HepG2 (cell line): ENCODE measurements at regions not wholly inside any gene's neighbourhood (a gene's known extent, or its start where the extent isn't known, plus 50 kb on each side); places are given as distances from the start of the nearest gene placed in this dataset.

Source experiments
- ATAC-seq: fragments of 200-7000 bp; cut with Tn5 transposase; 3 replicates; pipeline ENCODE4 v1.9.1; 2020; ENCODE audit warnings: mild to moderate bottlenecking, moderate library complexity
- BruUV-seq: library from RNA; stranded (reverse); fragments of 400-500 nt; replicated peaks from 2 replicates; lab custom pipeline; 2021; lab: Mats Ljungman, UMichigan
- CTCF ChIA-PET: fragments of 300-600 bp; formaldehyde crosslinking; extraction: SDS; loops from one replicate; lab custom pipeline; 2021; ENCODE audit warnings: low total read pairs, inconsistent platforms, low intra/inter-chr PET ratio; lab: Yijun Ruan, JAX
- POLR2A ChIA-PET: fragments of 350-600 bp; sonication (Branson Sonifier 250); formaldehyde crosslinking; loops from one replicate; lab custom pipeline; 2020; ENCODE audit warnings: antibody characterized with exemption, inconsistent platforms; lab: Yijun Ruan, JAX
- DNase-seq: peaks from one replicate; pipeline ENCODE4 v3.0.0-alpha.2; 2015; ENCODE audit warnings: low spot score
- FAIRE-seq: peaks from 3 replicates; lab custom pipeline; 2011; peaks lifted over from hg19 to GRCh38; lab: Jason Lieb, UNC
- H2AFZ ChIP-seq: one replicate; pipeline ENCODE4 v1.6.1; 2011; ENCODE audit warnings: low read length, inconsistent platforms
- H3K27ac ChIP-seq: fragments of 300-600 bp; 3 replicates; pipeline ENCODE4 v1.8.0; 2011; ENCODE audit warnings: mixed run types, mild to moderate bottlenecking, mixed read lengths, low read length, inconsistent platforms; ENCODE audit not compliant: insufficient read depth; ENCODE audit errors: extremely low read length
- H3K27me3 ChIP-seq, 2 experiments: fragments of 200-600 bp in 1 of 2; 2 replicates in 1 of 2; 3 replicates in 1 of 2; pipeline versions ENCODE4 v1.6.0 to v1.8.0; 2011; ENCODE audit warnings: low read length in 2 of 2, mild to moderate bottlenecking in 2 of 2, moderate library complexity in 2 of 2, inconsistent platforms in 1 of 2; ENCODE audit not compliant: insufficient read depth in 2 of 2, control insufficient read depth in 1 of 2
- H3K36me3 ChIP-seq, 2 experiments: fragments of 200-600 bp in 1 of 2; replicated peaks in 1 of 2; 2 replicates in 1 of 2; 3 replicates in 1 of 2; pipeline versions ENCODE4 v1.5.1 to v1.8.0; 2011; ENCODE audit warnings: low read length in 2 of 2, inconsistent platforms in 1 of 2; ENCODE audit not compliant: insufficient read depth in 2 of 2, control insufficient read depth in 1 of 2
- H3K4me1 ChIP-seq: 2 replicates; pipeline ENCODE4 v1.5.1; 2012; ENCODE audit warnings: low read length, inconsistent platforms; ENCODE audit not compliant: insufficient read depth
- H3K4me2 ChIP-seq: 2 replicates; pipeline ENCODE4 v1.6.0; 2011; ENCODE audit warnings: low read depth, low read length, inconsistent platforms
- H3K4me3 ChIP-seq, 3 experiments: fragments of 200-600 bp in 1 of 3; sonication (generic), shearing (Covaris generic) in 1 of 3; replicated peaks in 1 of 3; 2 replicates each; pipeline ENCODE4 v1.5.1; 2011 to 2016; ENCODE audit warnings: low read length in 3 of 3, inconsistent platforms in 2 of 3, low read depth in 2 of 3, mild to moderate bottlenecking in 2 of 3, control low read depth in 1 of 3, mixed read lengths in 1 of 3; ENCODE audit not compliant: insufficient read depth in 1 of 3
- H3K79me2 ChIP-seq: one replicate; pipeline ENCODE4 v1.6.1; 2011; ENCODE audit warnings: low read length, inconsistent platforms; ENCODE audit not compliant: insufficient read depth
- H3K9ac ChIP-seq: 2 replicates; pipeline ENCODE4 v1.6.0; 2011; ENCODE audit warnings: mild to moderate bottlenecking, low read depth, low read length, inconsistent platforms; ENCODE audit not compliant: insufficient read depth
- H3K9me3 ChIP-seq: 2 replicates; pipeline ENCODE4 v1.5.1; 2012; ENCODE audit warnings: mild to moderate bottlenecking, low read length
- H4K20me1 ChIP-seq: 2 replicates; pipeline ENCODE4 v1.6.0; 2011; ENCODE audit warnings: inconsistent platforms, mild to moderate bottlenecking, low read length, moderate library complexity; ENCODE audit not compliant: insufficient read depth
- SRSF9 ChIP-seq: fragments of 200-400 bp; formaldehyde crosslinking; IDR thresholded peaks from 2 replicates; pipeline ENCODE4 v1.6.1; 2018; ENCODE audit warnings: borderline replicate concordance, mild to moderate bottlenecking, low read depth, low read length; ENCODE audit not compliant: insufficient read depth, poor library complexity, severe bottlenecking
- WGBS: methylation state at CpG from one replicate; pipeline ENCODE4 v1.1.6; 2017; ENCODE audit warnings: low lambda C conversion rate; 5-methylcytosine and 5-hydroxymethylcytosine counted together
- in situ Hi-C: cut with HindIII; loops from 2 replicates; pipeline ENCODE4 v1.10.0; 2017; ENCODE audit warnings: low pct_unique_long_range_greater_than_20kb; ENCODE audit not compliant: extremely low pct_ligation_motif_present
- intact Hi-C: fragments of 100-400 bp; cut with micrococcal nuclease; formaldehyde crosslinking; loops from one replicate; pipeline ENCODE4 v1.10.0; 2022; ENCODE audit not compliant: unreplicated experiment
- TF ChIP-seq, protein P1 (sequence below): IDR thresholded peaks from 2 replicates; pipeline ENCODE4 v1.4.0; 2020; ENCODE audit warnings: mild to moderate bottlenecking, missing genetic modification reagents

DNA sequence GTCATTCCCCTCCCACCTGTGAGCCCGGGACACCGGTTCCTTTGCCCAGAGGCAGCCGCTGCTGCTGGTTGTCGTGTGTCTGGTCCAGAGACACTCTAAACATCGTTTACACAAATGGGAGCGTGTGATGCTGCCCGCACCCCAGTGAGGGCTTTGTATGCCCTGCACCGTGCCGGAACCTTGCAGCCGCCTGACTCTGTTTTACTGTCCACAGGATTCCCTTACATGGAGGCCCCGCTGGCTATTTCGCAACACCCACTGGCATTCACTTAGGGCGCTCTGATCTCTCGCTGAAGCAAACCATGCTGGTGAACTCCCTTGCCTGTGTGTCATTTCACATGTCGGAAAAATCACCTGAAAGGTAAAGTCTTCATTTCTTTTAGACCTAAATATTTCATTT, 100.8 kb upstream of the SLC6A6 start (continued):
- TF ChIP-seq, protein P1, sequence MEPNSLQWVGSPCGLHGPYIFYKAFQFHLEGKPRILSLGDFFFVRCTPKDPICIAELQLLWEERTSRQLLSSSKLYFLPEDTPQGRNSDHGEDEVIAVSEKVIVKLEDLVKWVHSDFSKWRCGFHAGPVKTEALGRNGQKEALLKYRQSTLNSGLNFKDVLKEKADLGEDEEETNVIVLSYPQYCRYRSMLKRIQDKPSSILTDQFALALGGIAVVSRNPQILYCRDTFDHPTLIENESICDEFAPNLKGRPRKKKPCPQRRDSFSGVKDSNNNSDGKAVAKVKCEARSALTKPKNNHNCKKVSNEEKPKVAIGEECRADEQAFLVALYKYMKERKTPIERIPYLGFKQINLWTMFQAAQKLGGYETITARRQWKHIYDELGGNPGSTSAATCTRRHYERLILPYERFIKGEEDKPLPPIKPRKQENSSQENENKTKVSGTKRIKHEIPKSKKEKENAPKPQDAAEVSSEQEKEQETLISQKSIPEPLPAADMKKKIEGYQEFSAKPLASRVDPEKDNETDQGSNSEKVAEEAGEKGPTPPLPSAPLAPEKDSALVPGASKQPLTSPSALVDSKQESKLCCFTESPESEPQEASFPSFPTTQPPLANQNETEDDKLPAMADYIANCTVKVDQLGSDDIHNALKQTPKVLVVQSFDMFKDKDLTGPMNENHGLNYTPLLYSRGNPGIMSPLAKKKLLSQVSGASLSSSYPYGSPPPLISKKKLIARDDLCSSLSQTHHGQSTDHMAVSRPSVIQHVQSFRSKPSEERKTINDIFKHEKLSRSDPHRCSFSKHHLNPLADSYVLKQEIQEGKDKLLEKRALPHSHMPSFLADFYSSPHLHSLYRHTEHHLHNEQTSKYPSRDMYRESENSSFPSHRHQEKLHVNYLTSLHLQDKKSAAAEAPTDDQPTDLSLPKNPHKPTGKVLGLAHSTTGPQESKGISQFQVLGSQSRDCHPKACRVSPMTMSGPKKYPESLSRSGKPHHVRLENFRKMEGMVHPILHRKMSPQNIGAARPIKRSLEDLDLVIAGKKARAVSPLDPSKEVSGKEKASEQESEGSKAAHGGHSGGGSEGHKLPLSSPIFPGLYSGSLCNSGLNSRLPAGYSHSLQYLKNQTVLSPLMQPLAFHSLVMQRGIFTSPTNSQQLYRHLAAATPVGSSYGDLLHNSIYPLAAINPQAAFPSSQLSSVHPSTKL: peak; percentile 27; the same call in 1 of the 2 replicates

DNA sequence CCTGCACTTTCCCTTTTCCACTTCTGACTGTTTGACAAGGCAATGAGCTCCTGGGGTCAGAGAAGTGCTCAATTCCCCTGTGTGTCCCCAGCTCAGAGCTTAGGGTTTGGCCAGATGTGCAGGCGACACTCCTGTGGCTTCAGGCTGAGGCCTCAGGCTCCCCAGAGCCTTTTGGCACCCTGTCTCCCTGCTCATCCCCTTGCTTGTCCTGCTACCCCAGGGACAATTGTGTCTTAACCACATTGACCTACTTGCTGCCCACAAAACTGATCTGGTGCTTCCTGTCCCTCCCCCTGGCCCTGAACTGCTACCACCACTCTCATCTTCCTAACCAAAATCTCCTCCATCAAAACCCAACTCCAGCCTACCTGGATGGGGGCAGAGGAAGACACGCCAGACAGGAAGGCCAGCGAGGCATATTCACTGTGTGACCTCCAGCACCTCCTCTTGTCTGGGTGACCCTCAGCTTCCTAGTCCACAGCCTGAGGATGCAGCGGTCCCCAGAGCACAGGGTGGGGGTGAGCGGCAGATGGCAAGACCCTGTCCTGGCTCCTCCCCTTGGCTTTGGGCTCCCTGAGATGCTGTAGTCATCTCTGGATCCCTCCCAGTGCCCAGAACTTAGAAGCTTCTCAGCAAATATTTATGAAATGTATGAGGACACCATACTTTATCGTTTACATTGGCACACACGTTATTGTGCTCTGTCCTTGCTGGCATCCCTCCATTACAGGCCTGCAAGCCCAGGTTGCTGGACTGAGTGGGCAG, 98.9 kb upstream of the SLC6A6 start:
- intact Hi-C loops (loop anchor here (5.0 kb wide), 1 partner anchor 354 kb away; no protein-coding TSS in a partner anchor), in situ Hi-C loops (no loop called here)
- Histone ChIP-seq H3K4me2 (no peak overlapping the region), H3K4me1 (peaks cover 10% of the 10 kb centered on the region; the same call in 1 of the 2 replicates), H3K9me3 (no peaks in the 10 kb centered on the region), H2AFZ (no peak overlapping the region), H4K20me1 (no peaks in the 10 kb centered on the region), H3K27ac (no peak overlapping the region), H3K36me3 (no peaks in the 10 kb centered on the region), H3K4me3 (no peak overlapping the region), H3K79me2 (no peaks in the 10 kb centered on the region), H3K27me3 (peaks cover 6 to 44% of the 10 kb centered on the region in 2 experiments), H3K9ac (no peak overlapping the region)
- TF ChIP-seq SRSF9: no peak
- ChIA-PET CTCF (no interaction called here), POLR2A (no interaction called here)
- FAIRE-seq: no peak
- no peak for ATAC-seq
- no peak for DNase-seq
- WGBS: 17% methylated on average over 7 of the region's 7 CpGs
- no TSS peak for BruUV-seq
